ENCODE measurements at regions not wholly inside any gene's neighbourhood (a gene's known extent, or its start where the extent isn't known, plus 50 kb on each side); places are given as distances from the start of the nearest gene placed in this dataset.

DNA sequence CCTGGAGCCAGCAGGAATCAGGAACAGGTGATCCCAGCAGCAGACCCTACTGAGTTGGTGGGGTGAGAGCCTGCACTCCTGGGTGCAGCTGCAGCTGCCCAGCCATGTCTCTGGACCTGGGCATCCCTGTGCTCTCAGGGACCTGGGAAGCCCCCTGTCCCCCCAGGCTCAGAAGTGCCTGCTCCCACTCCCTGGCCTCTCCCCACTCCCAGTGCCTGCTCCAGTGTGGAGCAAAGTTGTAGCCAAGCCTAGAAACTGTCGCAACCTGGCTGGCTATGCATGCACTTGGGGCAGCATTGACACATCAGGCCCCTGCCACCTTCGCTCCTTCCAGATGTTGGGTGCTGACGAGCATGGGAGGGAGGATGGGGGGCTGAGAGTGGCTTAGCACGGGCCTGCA, 1124.7 kb upstream of the ACVR2A start:
- CTCF ChIA-PET, result no interaction called here
- no peaks in the 10 kb centered on the region for H3K4me1 Mint-ChIP-seq (ENCODE audit: low read depth)
- intact Hi-C loops (cut with DNase I, micrococcal nuclease), result no loop called here
- H3K27ac Mint-ChIP-seq, result no peak overlapping the region
- Histone ChIP-seq H3K27me3 (ENCODE audit: control insufficient read depth in 1 of 2, insufficient read depth in 2 of 2, low read length in 2 of 2) (no peaks in the 10 kb centered on the region), H3K9me3 (ENCODE audit: control insufficient read depth in 1 of 2, insufficient read depth in 1 of 2, low read length in 2 of 2) (peaks cover 13 to 19% of the 10 kb centered on the region in 2 experiments), H3K4me3 (ENCODE audit: low read length) (no peak overlapping the region), H3K4me1 (ENCODE audit: insufficient read depth, low read length) (no peaks in the 10 kb centered on the region), H3K27ac (ENCODE audit: low read depth in 1 of 2, low read length in 2 of 2) (no peak overlapping the region), H3K36me3 (ENCODE audit: insufficient read depth, low read length) (no peaks in the 10 kb centered on the region)
- no peak for TF ChIP-seq CTCF (IDR thresholded peaks at IDR 0.05)
- no peak for DNase-seq
- H3K9me3 Mint-ChIP-seq, result no peaks in the 10 kb centered on the region
- no peak overlapping the region for H3K4me3 Mint-ChIP-seq
- H3K36me3 Mint-ChIP-seq (ENCODE audit: low read depth), result no peaks in the 10 kb centered on the region
- no peaks in the 10 kb centered on the region for H3K27me3 Mint-ChIP-seq
- ATAC-seq (ENCODE audit: poor library complexity), result no peak
- POLR2A ChIA-PET, result no interaction called here

- no peak overlapping the region for H3K27ac Mint-ChIP-seq
- H3K4me1 ChIP-seq (ENCODE audit: insufficient read depth, low read length), result no peaks in the 10 kb centered on the region
- no peak overlapping the region for H3K27ac ChIP-seq (ENCODE audit: low read depth in 1 of 2, low read length in 2 of 2)
- ChIA-PET POLR2A (no interaction called here), CTCF (no interaction called here)
- no peaks in the 10 kb centered on the region for H3K27me3 Mint-ChIP-seq
- no peaks in the 10 kb centered on the region for H3K36me3 ChIP-seq (ENCODE audit: insufficient read depth, low read length)
- H3K36me3 Mint-ChIP-seq (ENCODE audit: low read depth), result no peaks in the 10 kb centered on the region
- H3K9me3 ChIP-seq (ENCODE audit: control insufficient read depth in 1 of 2, insufficient read depth in 1 of 2, low read length in 2 of 2), result peaks cover 13 to 18% of the 10 kb centered on the region in 2 experiments
- no peak overlapping the region for H3K4me3 Mint-ChIP-seq
- H3K4me3 ChIP-seq (ENCODE audit: low read length), result no peak overlapping the region
- ATAC-seq (ENCODE audit: poor library complexity) (no peak), DNase-seq (no peak)
- H3K9me3 Mint-ChIP-seq, result no peaks in the 10 kb centered on the region
- H3K27me3 ChIP-seq (ENCODE audit: control insufficient read depth in 1 of 2, insufficient read depth in 2 of 2, low read length in 2 of 2), result no peaks in the 10 kb centered on the region
- no peaks in the 10 kb centered on the region for H3K4me1 Mint-ChIP-seq (ENCODE audit: low read depth)
- no peak for TF ChIP-seq CTCF (IDR thresholded peaks at IDR 0.05)
- intact Hi-C loops (cut with DNase I, micrococcal nuclease), result no loop called here
Observed at GRCh38 chr2:146716591-146716990, 1128.2 kb upstream of the ACVR2A start.

GRCh38 chr2:146709004-146709403, 1135.8 kb upstream of the ACVR2A start:
- ATAC-seq (ENCODE audit: poor library complexity), result no peak
- H3K4me1 ChIP-seq (ENCODE audit: insufficient read depth, low read length), result no peaks in the 10 kb centered on the region
- H3K4me3 ChIP-seq (ENCODE audit: low read length), result no peak overlapping the region
- no peak for TF ChIP-seq CTCF (IDR thresholded peaks at IDR 0.05)
- Mint-ChIP-seq H3K36me3 (ENCODE audit: low read depth) (no peaks in the 10 kb centered on the region), H3K27me3 (no peaks in the 10 kb centered on the region), H3K4me1 (ENCODE audit: low read depth) (no peaks in the 10 kb centered on the region), H3K9me3 (peaks cover 14% of the 10 kb centered on the region), H3K27ac (no peak overlapping the region), H3K4me3 (no peak overlapping the region)
- no peaks in the 10 kb centered on the region for H3K9me3 ChIP-seq (ENCODE audit: control insufficient read depth in 1 of 2, insufficient read depth in 1 of 2, low read length in 2 of 2)
- no peaks in the 10 kb centered on the region for H3K36me3 ChIP-seq (ENCODE audit: insufficient read depth, low read length)
- no peaks in the 10 kb centered on the region for H3K27me3 ChIP-seq (ENCODE audit: control insufficient read depth in 1 of 2, insufficient read depth in 2 of 2, low read length in 2 of 2)
- ChIA-PET CTCF (no interaction called here), POLR2A (no interaction called here)
- H3K27ac ChIP-seq (ENCODE audit: low read depth in 1 of 2, low read length in 2 of 2), result no peak overlapping the region
- intact Hi-C loops (cut with DNase I, micrococcal nuclease), result no loop called here
- no peak for DNase-seq
